ENCODE measurements at regions not wholly inside any gene's neighbourhood (a gene's known extent, or its start where the extent isn't known, plus 50 kb on each side); places are given as distances from the start of the nearest gene placed in this dataset.
A peak's percentile ranks its signal among the peaks of the same experiment; 100 is the strongest.

DNA sequence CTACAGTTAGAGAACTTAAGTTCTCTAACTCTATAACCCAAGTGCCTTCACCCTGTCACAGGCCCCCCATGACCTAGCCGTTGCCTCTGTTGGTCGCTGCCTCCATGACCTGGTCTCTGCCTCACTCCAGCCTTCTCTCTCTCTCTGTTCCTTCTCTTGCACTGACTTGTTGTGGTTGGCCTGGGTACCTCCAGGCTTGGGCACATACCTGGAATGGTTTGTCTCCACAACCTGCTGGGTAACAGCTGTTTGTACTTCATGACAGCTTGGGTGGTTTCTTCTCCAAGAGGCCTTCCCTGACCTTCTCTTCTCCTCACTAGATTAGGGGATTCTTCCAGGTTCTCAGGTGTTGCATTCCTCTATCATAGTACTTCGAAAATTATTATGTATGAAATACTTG, 371.6 kb upstream of the USP24 start:
- no peak for ATAC-seq
- intact Hi-C loops (cut with DNase I): loop anchor here (10.0 kb wide), 1 partner anchor 222 kb away; no protein-coding TSS in a partner anchor
- DNase-seq (ENCODE audit: missing footprints): no peak

DNA sequence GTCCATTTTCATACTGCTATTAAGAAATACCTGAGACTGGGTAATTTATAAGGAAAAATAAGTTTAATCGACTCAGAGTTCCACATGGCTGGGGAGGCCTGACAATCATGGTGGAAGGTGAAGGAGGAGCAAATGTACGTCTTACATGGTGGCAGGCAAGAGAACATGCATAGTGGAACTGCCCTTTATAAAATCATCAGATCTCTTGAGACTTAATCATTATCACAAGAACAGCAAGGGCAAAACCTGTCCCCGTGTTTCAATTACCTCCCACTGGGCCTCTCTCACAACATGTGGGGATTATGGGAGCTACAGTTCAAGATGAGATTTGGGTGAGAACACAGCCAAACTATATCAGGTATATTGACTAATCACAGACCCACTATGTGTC, 370.2 kb upstream of the USP24 start:
- intact Hi-C loops (cut with DNase I): loop anchor here (10.0 kb wide), 1 partner anchor 221 kb away; no protein-coding TSS in a partner anchor
- no peak for ATAC-seq
- no peak for DNase-seq (ENCODE audit: missing footprints)

DNA sequence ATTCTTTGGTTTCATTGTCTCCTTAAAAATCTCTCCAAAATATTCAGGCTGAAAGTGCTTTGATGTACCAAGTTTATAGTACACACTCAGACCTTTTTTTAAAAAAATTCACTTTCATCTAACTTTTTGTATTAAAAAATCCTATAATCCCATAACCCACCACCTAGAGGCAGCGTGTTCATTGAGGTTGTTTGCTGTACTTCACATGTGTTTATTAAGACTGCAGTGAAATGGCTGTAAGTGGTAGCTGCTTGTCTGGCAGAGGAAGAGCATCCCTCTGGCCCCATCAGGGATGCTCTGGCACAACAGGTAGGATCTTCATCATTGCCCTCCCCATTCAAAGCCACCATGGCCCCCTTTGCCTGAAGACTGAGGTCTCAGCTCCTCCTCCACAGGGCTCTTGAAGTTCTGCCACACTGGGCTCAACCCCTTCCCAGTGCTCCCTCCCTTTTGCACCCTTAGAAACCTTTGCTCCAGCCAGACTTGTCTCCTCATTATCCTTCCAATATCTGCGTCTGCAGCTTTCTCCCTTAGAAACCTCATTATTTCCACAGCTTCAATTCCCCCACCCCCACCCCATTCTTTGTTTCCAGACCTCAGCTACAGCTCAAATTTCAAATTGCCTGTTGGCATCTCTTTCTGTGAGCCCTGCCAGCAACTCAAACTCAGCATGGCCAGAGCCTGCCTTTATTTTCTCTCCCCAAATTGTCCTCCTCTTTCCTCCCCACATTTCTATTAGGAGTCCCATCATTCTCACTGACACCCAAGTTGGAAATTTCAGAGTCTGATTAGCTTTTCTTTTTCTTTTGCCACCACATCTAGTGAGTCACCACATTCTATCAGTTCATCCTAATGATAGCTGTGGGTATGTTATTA, 369.6 kb upstream of the USP24 start:
- DNase-seq (ENCODE audit: missing footprints) (no peak), ATAC-seq (peak; percentile 23)
- intact Hi-C loops (cut with DNase I): loop anchor here (10.0 kb wide), 1 partner anchor 220 kb away; no protein-coding TSS in a partner anchor

DNA sequence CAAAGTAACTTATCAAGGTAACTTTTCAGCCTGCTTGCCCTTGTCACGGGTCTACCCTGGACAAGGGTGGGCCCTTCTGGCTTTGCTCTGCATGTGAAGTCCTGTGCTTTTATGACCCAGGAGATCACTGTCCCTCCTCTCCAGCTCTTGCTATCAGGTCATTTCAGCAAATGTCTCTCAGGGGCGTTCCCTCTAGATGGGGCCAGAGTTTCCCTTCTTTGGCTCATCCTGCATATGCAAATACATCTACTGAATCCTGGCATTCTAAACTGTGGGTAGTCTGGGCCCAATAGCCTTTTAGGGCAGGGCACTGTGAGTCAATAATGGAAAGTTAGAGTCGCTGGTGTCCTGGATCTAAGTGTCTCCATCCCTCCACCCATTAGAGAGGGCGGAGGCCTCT, 366.9 kb upstream of the USP24 start:
- no peak for DNase-seq (ENCODE audit: missing footprints)
- no peak for ATAC-seq

DNA sequence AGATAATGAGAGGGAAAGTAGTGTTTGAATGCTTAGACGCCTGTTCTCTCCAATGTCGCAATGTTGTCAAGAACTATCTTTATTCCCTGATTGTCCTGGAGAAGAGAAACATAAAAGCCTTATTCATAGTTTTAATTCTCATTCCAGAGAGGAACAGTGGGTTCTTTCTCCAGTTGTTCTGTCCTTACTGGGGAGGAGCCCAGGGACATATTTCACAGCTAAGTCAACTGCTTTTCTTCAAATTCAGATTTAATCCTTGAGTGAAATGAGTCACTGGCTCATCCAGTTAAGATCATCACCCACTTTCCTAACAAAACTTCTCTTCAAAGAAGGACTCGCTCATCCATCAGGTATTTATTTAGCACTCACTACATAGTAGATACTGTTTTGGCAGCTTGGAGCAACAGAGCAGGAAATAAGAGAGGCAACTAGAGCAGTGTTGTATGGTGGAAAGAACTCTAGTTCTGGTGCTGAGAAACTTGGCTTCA, 365.7 kb upstream of the USP24 start:
- peak; percentile 86 for ATAC-seq
- intact Hi-C loops (cut with DNase I): loop anchor here (10.0 kb wide), 1 partner anchor 216 kb away; no protein-coding TSS in a partner anchor

More for the DNA sequence above, 366.9 kb upstream of the USP24 start:
- intact Hi-C loops (cut with DNase I): loop anchor here (10.0 kb wide), 1 partner anchor 217 kb away; no protein-coding TSS in a partner anchor

DNA sequence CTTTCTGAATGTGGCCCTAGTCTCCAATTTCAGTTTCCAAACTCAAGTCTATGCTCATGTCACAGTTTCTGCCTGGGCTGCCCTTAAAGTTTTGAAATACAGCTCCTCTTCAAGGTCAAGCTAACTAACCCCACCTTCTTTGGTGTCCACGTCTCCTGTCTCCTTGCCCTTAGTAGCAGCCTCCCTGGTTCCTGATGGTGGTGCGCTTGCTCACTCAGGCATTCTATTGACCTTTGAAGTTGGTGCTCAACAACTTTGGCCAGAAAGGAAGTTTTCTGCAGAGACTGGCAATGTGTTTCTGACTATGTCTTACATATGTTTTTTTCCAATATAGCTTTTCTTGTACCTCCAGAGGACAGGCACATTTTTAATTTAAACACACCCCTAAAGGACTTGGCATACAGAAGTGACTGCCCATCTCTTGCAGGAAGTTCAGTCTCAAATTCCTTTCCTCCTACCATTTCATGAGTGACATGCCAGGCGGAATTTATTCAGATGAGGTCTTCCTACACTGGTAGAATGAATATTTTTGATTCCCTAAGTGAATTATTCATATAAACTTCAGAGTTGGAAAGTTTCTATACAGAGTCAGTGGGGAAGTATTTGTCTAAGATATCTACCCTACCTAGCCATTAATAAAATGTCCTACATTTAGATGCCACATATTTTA, 364.3 kb upstream of the USP24 start:
- ATAC-seq: no peak
- DNase-seq (ENCODE audit: missing footprints): no peak
- intact Hi-C loops (cut with DNase I): loop anchor here (10.0 kb wide), 1 partner anchor 215 kb away; no protein-coding TSS in a partner anchor

More for the DNA sequence above, 365.7 kb upstream of the USP24 start:
- DNase-seq (ENCODE audit: missing footprints): no peak

DNA sequence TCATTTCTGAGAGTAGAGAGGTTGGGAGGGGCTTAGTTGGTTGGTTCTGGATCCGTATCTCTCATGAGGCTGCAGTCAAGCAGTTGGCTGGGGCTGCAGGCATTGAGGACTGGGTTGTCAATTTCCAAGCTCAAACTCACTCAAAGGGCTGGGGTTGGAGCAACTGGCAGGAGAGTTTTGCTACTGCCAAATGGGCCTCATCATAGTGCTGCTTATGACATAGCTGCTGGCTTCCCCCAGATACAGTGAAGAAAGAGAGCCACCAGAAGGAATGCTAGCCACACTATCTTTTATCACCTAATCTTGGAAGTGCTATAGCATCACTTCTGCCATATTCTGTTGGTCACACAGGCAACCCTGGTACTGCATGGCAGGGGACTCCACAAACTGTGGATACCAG, 363.5 kb upstream of the USP24 start:
- DNase-seq (ENCODE audit: missing footprints): no peak

DNA sequence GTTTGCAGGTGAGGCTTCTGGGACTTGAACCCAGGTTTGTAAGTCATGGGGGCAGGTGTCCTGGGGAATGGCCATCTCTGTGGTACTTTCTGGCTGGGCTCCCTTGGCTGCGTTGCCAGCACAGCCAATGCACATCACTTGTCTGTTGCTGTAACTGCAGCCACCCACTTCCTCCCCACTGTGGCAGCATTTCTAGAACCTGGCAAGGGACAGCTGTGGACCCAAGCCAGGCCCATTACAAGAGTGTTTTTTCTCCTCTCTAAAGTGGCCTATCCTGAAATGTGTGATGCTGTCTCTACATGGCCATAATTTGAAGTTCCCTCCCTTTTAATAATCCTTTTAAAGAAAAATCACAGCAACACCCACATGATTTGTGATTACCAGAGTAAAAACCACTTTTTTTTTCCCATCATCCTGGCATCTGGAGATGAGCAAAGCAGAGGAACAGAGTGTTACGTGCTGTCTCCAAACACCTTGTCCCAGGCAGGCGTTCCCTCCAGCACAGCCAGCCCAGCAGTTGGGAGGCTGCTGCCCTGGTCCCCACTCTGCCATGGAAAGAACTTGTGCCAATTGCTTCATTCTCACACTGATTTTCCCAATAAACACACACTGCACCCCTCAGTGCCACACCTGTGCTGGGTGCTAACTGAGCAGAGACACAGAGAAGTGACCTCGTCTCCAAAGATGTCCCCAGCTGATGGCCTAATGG, 360.6 kb upstream of the USP24 start:
- ATAC-seq (peak; percentile 63), DNase-seq (ENCODE audit: missing footprints) (no peak)
- intact Hi-C loops (cut with DNase I): no loop called here

More for the DNA sequence above, 363.5 kb upstream of the USP24 start:
- no peak for ATAC-seq
- intact Hi-C loops (cut with DNase I): no loop called here

DNA sequence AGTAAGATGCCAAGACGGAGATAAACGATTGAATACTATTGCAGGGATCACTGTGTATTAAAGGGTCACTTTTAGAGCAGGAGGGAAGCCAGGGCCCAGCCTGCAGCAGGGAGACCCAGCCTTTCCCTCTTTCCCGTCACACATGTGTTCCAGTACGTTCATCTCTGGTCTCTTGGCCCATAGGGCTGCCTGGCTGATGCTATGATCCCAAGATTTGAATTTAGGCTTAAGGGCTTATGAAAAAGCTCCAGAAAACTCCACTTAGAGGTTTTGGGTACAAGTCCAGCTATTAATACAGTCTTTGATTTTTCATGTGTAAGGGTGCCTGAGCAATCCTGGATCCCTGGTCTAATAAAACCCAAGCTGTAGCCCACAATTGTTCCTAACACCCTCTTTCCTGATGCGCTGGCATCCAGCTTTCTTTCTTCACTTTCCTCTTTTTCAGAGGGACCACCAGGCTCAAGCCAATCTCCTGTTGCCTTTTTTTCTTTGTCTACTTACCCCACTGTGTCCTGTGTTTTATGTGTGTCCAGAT, 359.6 kb upstream of the USP24 start:
- intact Hi-C loops (cut with DNase I): no loop called here
- ATAC-seq: no peak
- no peak for DNase-seq (ENCODE audit: missing footprints)

DNA sequence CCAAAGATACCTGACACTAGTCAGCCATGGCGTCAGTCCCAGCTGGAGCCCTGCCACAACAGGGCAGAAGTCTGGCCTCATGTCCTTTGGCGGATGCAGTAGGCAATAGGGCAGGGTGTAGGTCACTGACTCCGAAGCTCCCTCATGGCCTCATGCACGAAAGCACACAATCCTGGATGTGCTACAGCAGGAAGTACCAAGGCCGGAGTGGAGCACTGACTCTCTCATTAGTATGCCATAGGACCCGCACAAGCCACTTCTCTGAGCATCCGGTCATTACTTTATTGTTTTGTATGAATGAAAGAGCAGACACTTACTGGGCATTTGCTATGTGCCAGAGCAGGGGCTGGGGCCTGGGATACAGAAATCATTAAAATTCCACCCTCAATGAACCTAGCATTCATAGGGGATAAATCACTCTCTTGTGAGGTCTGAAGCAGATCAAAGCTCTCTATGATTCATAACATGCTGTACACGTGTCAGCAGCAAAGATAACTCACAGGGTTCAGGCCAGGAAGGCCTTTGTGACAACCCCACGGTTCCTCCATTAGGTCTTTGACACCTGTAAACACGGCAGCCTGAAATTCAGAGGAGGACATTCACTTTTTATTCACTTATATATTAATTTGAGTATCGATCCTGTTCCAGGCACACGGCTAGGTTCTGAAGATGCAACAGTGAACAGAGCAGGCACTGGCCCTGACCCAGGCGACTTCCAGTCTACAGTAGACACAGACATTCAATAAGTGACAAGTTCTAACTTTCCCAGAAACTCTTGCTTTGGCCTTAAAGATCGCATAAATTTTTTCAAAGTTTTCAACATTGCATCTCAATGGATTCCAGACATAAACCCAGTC, 357.9 kb upstream of the USP24 start:
- intact Hi-C loops (cut with DNase I): no loop called here
- ATAC-seq (no peak), DNase-seq (ENCODE audit: missing footprints) (no peak)

DNA sequence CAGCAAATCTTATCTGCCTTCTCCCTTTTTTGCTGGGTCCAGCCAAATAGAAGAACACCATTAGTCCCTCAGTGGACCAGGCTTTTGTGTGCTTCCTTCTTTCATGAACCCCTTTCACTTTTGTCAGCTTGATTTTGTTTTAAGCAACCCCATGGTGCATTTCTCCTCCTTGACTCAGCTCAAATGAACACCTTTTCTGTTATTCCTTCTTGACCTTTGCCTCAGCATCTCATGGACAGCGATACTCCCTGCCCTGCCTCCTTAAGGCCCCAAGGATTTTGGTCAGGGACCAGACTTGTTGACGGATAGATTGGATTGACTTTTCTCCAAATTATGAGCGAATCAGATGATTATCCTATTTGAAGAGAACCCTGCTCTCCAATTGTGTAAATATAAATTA, 356.6 kb upstream of the USP24 start:
- ATAC-seq: no peak
- no peak for DNase-seq (ENCODE audit: missing footprints)
- intact Hi-C loops (cut with DNase I): no loop called here

DNA sequence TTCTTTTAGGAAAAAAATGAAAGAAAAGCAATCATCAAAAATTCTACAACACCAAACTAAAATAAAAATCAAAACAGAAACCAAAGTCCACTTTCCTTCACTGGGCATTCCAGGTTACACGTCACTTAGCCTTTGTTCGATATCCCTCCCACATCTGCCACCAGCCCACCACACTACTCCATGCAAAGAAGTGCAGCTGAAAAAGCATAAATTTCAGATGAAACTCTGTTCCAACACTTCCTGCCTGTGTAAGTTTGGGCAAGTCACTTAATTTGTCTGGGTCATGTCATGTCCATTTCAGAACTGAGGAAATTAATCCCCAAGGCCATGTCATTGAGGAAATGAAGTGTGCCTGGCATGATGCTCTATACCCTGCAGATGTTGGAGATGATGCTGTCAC, 354.3 kb upstream of the USP24 start:
- no peak for ATAC-seq
- no peak for DNase-seq (ENCODE audit: missing footprints)
- intact Hi-C loops (cut with DNase I): no loop called here

DNA sequence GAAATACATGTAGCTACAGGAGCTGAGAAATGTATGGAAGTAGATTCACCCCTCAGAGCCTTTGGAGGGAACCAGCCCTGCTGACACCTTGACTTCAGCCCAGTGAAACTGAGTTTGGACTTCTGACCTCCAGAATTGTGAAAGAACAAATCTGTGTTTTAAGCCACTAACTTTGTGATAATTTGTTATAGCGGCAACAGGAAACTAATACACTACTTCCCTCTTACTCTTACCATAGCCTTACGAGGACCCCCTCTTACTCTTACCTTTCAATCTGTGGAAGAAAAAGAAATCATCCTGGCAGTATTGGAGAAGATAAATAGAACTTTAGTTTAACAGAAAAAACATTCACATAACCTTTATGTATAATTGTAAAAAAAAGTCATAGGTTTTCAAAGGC, 353.6 kb upstream of the USP24 start:
- intact Hi-C loops (cut with DNase I): no loop called here
- ATAC-seq (no peak), DNase-seq (ENCODE audit: missing footprints) (no peak)

DNA sequence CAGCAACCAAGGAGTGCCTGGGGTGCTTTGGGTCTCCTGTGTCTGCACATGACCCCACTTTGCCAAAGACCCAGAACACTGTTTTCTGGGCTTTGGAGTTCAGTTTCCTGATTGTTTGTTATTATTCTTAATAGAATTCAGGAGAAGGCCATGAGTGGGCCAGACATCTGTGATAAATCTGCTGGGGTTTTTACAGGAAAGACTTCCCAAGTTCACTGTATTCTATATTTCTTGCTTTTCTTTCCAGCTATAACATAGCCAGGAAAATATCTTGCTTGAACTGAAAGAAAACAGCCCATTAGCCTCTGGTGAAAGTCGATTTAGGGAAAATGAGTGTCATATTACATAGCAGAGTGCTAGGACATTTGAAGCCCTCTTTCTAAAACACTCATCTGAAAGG, 345.1 kb upstream of the USP24 start:
- ATAC-seq (no peak), DNase-seq (ENCODE audit: missing footprints) (no peak)
- intact Hi-C loops (cut with DNase I): no loop called here

DNA sequence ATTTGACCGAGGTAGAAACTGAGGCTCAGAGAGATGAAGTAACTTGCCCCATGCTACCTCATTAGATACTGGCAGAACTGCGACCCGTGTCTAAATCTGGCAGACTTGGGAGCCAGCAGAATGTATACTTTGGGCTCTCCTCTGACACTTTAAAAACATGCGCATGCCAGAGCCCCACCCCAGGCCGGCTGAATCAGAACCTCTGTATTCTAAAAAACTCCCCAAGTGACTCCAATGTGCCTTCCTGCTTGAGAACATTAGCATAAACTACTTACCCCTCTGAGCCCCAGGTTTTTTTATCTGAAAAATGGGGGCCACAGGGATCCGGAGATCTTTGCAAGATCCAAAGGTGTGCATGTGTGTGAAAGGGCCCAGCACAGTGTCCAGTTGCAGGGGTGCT, 344.7 kb upstream of the USP24 start:
- DNase-seq (ENCODE audit: missing footprints): no peak
- no peak for ATAC-seq
- intact Hi-C loops (cut with DNase I): no loop called here

DNA sequence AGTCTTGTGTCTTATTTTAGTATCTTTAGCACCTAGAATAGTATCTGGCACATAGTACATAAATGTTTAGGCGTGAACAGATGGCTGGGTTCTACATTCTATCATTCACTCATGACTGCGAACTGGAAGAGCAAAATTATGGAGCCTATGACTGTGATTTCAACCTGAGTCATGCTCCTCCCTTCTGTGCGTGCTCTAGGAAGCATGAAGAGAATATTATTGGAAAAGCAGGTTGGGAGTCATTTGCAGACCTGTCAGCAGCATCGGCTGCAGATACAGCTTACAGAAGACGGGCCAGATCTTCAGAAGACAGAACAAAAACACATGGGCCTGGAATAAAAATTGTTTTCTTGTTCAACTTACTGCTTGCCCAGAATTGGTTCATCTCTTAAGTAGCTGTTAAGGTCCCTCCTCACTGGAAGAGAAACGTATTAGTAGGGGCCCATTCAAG, 344.0 kb upstream of the USP24 start:
- ATAC-seq (peak; percentile 43), DNase-seq (ENCODE audit: missing footprints) (no peak)
- intact Hi-C loops (cut with DNase I): no loop called here

DNA sequence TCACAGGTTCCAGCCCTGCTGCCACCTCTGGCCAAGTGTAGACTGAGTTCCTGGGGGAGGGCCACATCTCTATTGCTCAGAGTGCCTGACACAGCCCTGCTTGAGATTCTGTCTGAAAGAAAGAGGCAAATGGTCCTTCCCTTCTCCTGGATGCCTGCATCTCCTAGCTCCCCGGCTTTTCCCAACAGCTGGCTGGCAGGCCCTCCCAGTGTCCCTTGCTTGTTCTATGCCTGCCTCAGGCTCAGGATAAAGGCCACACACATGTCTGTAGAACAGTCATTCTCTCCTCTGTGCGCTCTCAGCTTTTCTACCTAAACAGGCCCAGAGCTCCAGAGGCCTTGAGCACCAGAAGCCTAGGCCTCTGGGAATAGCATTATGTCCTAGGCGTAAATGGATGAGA, 343.4 kb upstream of the USP24 start:
- intact Hi-C loops (cut with DNase I): no loop called here
- DNase-seq (ENCODE audit: missing footprints): no peak
- peak; percentile 23 for ATAC-seq

Data from Right ventricle myocardium inferior (tissue), 1 donor.